ENCODE measurements at regions not wholly inside any gene's neighbourhood (a gene's known extent, or its start where the extent isn't known, plus 50 kb on each side); places are given as distances from the start of the nearest gene placed in this dataset.
"Not testable (repeated sequence)": the region's sequence is repeated elsewhere in the genome, so short reads cannot be mapped to it uniquely, and the experiment has no call there.

DNA sequence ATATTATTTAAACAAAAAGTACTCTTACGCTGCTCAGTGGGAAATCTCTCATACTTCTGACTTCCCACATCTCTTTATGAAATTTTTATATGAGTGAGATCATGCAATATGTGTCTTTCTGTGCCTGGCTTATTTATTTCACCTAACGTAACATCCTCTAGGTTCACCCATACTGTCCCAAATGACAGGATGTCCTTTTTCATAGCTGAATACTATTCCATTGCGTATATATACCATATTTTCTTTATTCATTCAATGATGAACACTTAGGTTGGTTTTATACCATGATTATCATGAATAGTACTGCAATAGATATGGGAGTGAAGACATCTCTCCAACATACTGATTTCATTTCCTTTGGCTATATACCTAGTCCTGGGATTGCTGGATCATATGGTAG lies 57.8 kb upstream of the TPP2 start:
- TF ChIP-seq, protein P1, sequence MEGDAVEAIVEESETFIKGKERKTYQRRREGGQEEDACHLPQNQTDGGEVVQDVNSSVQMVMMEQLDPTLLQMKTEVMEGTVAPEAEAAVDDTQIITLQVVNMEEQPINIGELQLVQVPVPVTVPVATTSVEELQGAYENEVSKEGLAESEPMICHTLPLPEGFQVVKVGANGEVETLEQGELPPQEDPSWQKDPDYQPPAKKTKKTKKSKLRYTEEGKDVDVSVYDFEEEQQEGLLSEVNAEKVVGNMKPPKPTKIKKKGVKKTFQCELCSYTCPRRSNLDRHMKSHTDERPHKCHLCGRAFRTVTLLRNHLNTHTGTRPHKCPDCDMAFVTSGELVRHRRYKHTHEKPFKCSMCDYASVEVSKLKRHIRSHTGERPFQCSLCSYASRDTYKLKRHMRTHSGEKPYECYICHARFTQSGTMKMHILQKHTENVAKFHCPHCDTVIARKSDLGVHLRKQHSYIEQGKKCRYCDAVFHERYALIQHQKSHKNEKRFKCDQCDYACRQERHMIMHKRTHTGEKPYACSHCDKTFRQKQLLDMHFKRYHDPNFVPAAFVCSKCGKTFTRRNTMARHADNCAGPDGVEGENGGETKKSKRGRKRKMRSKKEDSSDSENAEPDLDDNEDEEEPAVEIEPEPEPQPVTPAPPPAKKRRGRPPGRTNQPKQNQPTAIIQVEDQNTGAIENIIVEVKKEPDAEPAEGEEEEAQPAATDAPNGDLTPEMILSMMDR (conservative IDR thresholded peaks at IDR 0.05; ENCODE audit: control insufficient read depth, insufficient read depth, low read depth, low read length): no peak
- no peak for DNase-seq (ENCODE audit: low read depth)
- H3K4me3 ChIP-seq (ENCODE audit: control insufficient read depth, low read depth, low read length): no peak overlapping the region

DNA sequence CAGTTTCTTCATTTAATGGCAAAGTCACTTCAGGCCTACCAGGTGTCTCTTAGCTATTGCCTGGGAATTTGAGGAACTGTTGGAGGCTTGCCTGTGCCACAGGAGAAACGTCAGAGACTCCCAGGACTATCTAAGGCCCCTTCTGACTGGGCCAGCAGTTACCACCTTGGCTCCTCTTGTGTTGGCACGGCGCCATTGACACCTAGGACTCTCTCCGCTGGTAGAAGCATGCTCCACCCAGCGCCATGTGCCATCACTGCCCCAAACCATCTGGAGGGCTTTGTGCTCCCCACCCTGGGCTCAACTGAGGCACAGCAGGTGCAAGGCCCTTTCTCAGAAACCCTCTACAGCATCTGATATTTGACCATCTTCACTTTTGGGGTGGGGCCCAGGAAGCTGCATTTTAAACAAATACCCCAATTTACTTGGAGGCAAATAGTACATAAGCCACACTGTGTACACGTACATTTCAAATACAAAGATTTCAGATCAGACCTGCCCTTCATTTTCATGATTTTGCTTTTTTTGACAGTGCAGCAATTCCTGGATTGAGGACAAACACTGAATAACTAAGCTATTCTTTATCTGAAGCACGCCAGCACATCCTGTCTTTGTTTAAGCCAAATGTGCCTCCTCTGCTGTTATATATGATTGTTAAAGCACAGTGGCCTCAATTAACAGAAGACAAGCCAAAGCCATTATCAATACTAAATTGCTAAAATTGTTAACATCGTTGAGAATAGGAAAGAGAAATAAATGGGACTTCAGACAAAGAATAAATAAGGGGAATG lies 59.9 kb upstream of the TPP2 start:
- no peak for DNase-seq (ENCODE audit: low read depth)
- H3K4me3 ChIP-seq (ENCODE audit: control insufficient read depth, low read depth, low read length): no peak overlapping the region
- TF ChIP-seq, protein P1 (conservative IDR thresholded peaks at IDR 0.05; ENCODE audit: control insufficient read depth, insufficient read depth, low read depth, low read length): no peak

- no peak for DNase-seq (ENCODE audit: low read depth)
- no peak overlapping the region for H3K4me3 ChIP-seq (ENCODE audit: control insufficient read depth, low read depth, low read length)
- TF ChIP-seq, protein P1 (conservative IDR thresholded peaks at IDR 0.05; ENCODE audit: control insufficient read depth, insufficient read depth, low read depth, low read length): no peak
Measured at GRCh38 chr13:102536196-102536595, 60.6 kb upstream of the TPP2 start.

DNA sequence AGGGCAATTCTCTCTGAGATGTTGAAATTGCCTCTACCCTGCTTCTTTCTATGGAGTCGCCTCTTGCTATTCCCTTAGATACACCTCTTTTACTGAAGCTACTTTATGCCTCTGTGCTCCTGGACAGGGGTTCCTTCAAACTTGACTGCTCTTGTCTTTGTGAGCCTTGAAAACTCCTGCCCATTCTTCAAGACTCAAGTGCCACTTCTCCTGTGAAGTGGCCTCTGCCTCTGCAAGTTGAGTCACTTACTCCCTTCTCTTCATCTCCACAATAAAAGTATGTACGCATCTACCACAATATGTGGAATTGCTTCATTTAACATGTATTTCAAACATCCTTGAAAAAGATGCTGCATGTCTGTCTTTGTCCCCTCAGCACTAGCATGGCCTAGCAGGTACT lies 66.0 kb upstream of the TPP2 start:
- no peak for DNase-seq (ENCODE audit: low read depth)
- TF ChIP-seq, protein P1 (conservative IDR thresholded peaks at IDR 0.05; ENCODE audit: control insufficient read depth, insufficient read depth, low read depth, low read length): no peak
- no peak overlapping the region for H3K4me3 ChIP-seq (ENCODE audit: control insufficient read depth, low read depth, low read length)

DNA sequence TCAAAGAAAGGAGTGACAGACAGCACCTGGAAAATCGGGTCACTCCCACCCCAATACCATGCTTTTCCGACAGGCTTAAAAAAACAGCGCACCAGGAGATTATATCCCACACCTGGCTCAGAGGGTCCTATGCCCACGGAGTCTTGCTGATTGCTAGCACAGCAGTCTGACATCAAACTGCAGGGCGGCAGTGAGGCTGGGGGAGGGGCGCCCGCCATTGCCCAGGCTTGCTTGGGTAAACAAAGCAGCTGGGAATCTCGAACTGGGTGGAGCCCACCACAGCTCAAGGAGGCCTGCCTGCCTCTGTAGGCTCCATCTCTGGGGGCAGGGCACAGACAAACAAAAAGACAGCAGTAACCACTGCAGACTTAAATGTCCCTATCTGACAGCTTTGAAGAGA lies 74.5 kb upstream of the TPP2 start:
- H3K4me3 ChIP-seq (ENCODE audit: control insufficient read depth, low read depth, low read length): not testable (repeated sequence)

DNA sequence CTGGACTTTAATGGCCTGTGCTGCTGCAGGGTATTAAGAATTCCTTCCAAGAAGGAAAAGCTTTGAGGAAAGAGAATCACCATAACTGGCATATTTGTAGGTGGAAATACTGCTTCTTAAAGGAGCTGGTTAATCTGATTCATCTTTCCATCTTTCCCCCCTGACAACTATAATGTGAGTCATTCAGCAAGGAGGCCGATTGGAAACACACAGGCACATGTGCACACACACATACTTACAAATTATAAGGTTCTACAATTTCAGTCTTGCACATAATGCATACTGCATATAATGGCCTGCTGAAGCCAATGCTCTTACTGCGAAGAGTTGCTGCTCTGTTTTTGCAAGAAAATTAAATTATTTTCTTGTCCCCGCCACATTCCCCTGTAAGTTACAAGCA lies 78.8 kb upstream of the TPP2 start:
- DNase-seq (ENCODE audit: low read depth): peak; percentile 7
- TF ChIP-seq, protein P1 (conservative IDR thresholded peaks at IDR 0.05; ENCODE audit: control insufficient read depth, insufficient read depth, low read depth, low read length): no peak
- no peak overlapping the region for H3K4me3 ChIP-seq (ENCODE audit: control insufficient read depth, low read depth, low read length)

More for the DNA sequence above, 74.5 kb upstream of the TPP2 start:
- not testable (repeated sequence) for DNase-seq (ENCODE audit: low read depth)

GRCh38 chr13:102510072-102510471 lies 86.7 kb upstream of the TPP2 start:
- DNase-seq (ENCODE audit: low read depth): no peak
- H3K4me3 ChIP-seq (ENCODE audit: control insufficient read depth, low read depth, low read length): no peak overlapping the region
- TF ChIP-seq, protein P1 (conservative IDR thresholded peaks at IDR 0.05; ENCODE audit: control insufficient read depth, insufficient read depth, low read depth, low read length): no peak

Measured in fibroblast of mammary gland (primary cell).